Effector memory CD8-positive, alpha-beta T cell (primary cell): ENCODE measurements at regions not wholly inside any gene's neighbourhood (a gene's known extent, or its start where the extent isn't known, plus 50 kb on each side); places are given as distances from the start of the nearest gene placed in this dataset.

Experiments used
- ATAC-seq: fragments of 150-1000 bp; cut with Tn5 transposase; replicated peaks from 2 replicates; pipeline ENCODE4 v1.10.0; 2021; ENCODE audit warnings: mild to moderate bottlenecking, moderate library complexity
- DNase-seq, 3 experiments: peaks; one replicate each; pipeline ENCODE4 v3.0.0; 2021
- H3K27ac Mint-ChIP-seq, 2 donors: one replicate each; pipeline ENCODE4 v1.8.0; 2022; ENCODE audit warnings: mild to moderate bottlenecking in 2 of 2, mixed read lengths in 2 of 2, moderate library complexity in 2 of 2
- H3K27me3 Mint-ChIP-seq, 2 donors: one replicate each; pipeline ENCODE4 v1.8.0; 2022; ENCODE audit warnings: mixed read lengths in 2 of 2
- H3K36me3 Mint-ChIP-seq: one replicate; pipeline ENCODE4 v1.8.0; 2022; ENCODE audit warnings: mild to moderate bottlenecking, moderate library complexity, mixed read lengths; ENCODE audit not compliant: insufficient read depth
- H3K4me1 Mint-ChIP-seq, 2 donors: one replicate each; pipeline ENCODE4 v1.8.0; 2022; ENCODE audit warnings: low read depth in 2 of 2, mixed read lengths in 2 of 2
- H3K4me3 Mint-ChIP-seq, 2 donors: one replicate each; pipeline ENCODE4 v1.8.0; 2022; ENCODE audit warnings: mild to moderate bottlenecking in 2 of 2, mixed read lengths in 2 of 2, moderate library complexity in 2 of 2
- H3K9me3 Mint-ChIP-seq, 2 donors: one replicate each; pipeline ENCODE4 v1.8.0; 2022; ENCODE audit warnings: mixed read lengths in 2 of 2

GRCh38 chr15:77808075-77808474, 175.4 kb upstream of the LINGO1 start:
- peaks cover 2% of the 10 kb centered on the region for H3K36me3 Mint-ChIP-seq
- no peak overlapping the region for H3K4me3 Mint-ChIP-seq
- H3K9me3 Mint-ChIP-seq: no peaks in the 10 kb centered on the region
- DNase-seq (no peak), ATAC-seq (no peak)
- peaks cover 3 to 45% of the 10 kb centered on the region in 2 donors for H3K27me3 Mint-ChIP-seq
- H3K4me1 Mint-ChIP-seq: no peaks in the 10 kb centered on the region
- no peak overlapping the region for H3K27ac Mint-ChIP-seq

- Mint-ChIP-seq H3K36me3 (peaks cover 2% of the 10 kb centered on the region), H3K27ac (no peak overlapping the region), H3K9me3 (no peaks in the 10 kb centered on the region), H3K27me3 (peaks cover 0 to 45% of the 10 kb centered on the region in 2 donors), H3K4me1 (no peaks in the 10 kb centered on the region), H3K4me3 (no peak overlapping the region)
- no peak for ATAC-seq
- DNase-seq: no peak
Measured at GRCh38 chr15:77807611-77808010, 174.9 kb upstream of the LINGO1 start.

GRCh38 chr15:77807115-77807514, 174.4 kb upstream of the LINGO1 start:
- H3K9me3 Mint-ChIP-seq: no peaks in the 10 kb centered on the region
- ATAC-seq (no peak), DNase-seq (no peak)
- H3K27ac Mint-ChIP-seq: no peak overlapping the region
- no peaks in the 10 kb centered on the region for H3K4me1 Mint-ChIP-seq
- peaks cover 2% of the 10 kb centered on the region for H3K36me3 Mint-ChIP-seq
- peaks cover 0 to 45% of the 10 kb centered on the region in 2 donors for H3K27me3 Mint-ChIP-seq
- no peak overlapping the region for H3K4me3 Mint-ChIP-seq

GRCh38 chr15:77804210-77804609, 171.5 kb upstream of the LINGO1 start:
- no peaks in the 10 kb centered on the region for H3K4me1 Mint-ChIP-seq
- peaks cover 0 to 37% of the 10 kb centered on the region in 2 donors for H3K27me3 Mint-ChIP-seq
- H3K36me3 Mint-ChIP-seq: peaks cover 2% of the 10 kb centered on the region
- no peak overlapping the region for H3K27ac Mint-ChIP-seq
- DNase-seq (no peak), ATAC-seq (no peak)
- no peaks in the 10 kb centered on the region for H3K9me3 Mint-ChIP-seq
- no peak overlapping the region for H3K4me3 Mint-ChIP-seq

GRCh38 chr15:77803487-77803886, 170.8 kb upstream of the LINGO1 start:
- H3K27ac Mint-ChIP-seq: no peak overlapping the region
- H3K27me3 Mint-ChIP-seq: peaks cover 0 to 39% of the 10 kb centered on the region in 2 donors
- ATAC-seq (no peak), DNase-seq (no peak)
- H3K9me3 Mint-ChIP-seq: no peaks in the 10 kb centered on the region
- peaks cover 2% of the 10 kb centered on the region for H3K36me3 Mint-ChIP-seq
- H3K4me1 Mint-ChIP-seq: no peaks in the 10 kb centered on the region
- H3K4me3 Mint-ChIP-seq: no peak overlapping the region

GRCh38 chr15:77800305-77800704, 167.6 kb upstream of the LINGO1 start:
- peaks cover 15 to 45% of the 10 kb centered on the region in 2 donors for H3K27me3 Mint-ChIP-seq

GRCh38 chr15:77798847-77799246, 166.1 kb upstream of the LINGO1 start:
- Mint-ChIP-seq H3K27ac (no peak overlapping the region), H3K9me3 (no peaks in the 10 kb centered on the region), H3K36me3 (no peaks in the 10 kb centered on the region), H3K27me3 (peaks cover 18 to 51% of the 10 kb centered on the region in 2 donors), H3K4me1 (peaks cover 0 to 6% of the 10 kb centered on the region in 2 donors), H3K4me3 (no peak overlapping the region)
- no peak for DNase-seq
- ATAC-seq: no peak

More at GRCh38 chr15:77800305-77800704, 167.6 kb upstream of the LINGO1 start:
- Mint-ChIP-seq H3K4me1 (peaks cover 0 to 6% of the 10 kb centered on the region in 2 donors), H3K9me3 (no peaks in the 10 kb centered on the region), H3K4me3 (no peak overlapping the region), H3K27ac (no peak overlapping the region), H3K36me3 (peaks cover under 1% of the 10 kb centered on the region)
- DNase-seq (no peak), ATAC-seq (no peak)

GRCh38 chr15:77798151-77798835, 165.6 kb upstream of the LINGO1 start:
- ATAC-seq (no peak), DNase-seq (no peak)
- no peak overlapping the region for H3K27ac Mint-ChIP-seq
- H3K4me1 Mint-ChIP-seq: peaks cover 0 to 6% of the 10 kb centered on the region in 2 donors
- no peaks in the 10 kb centered on the region for H3K36me3 Mint-ChIP-seq
- H3K9me3 Mint-ChIP-seq: no peaks in the 10 kb centered on the region
- H3K27me3 Mint-ChIP-seq: peaks cover 23 to 54% of the 10 kb centered on the region in 2 donors
- H3K4me3 Mint-ChIP-seq: no peak overlapping the region

GRCh38 chr15:77797270-77797669, 164.6 kb upstream of the LINGO1 start:
- Mint-ChIP-seq H3K27ac (peak overlapping the region in 1 of 2 donors; percentile 78), H3K4me1 (peaks cover 0 to 6% of the 10 kb centered on the region in 2 donors), H3K4me3 (no peak overlapping the region), H3K9me3 (no peaks in the 10 kb centered on the region), H3K36me3 (no peaks in the 10 kb centered on the region), H3K27me3 (peaks cover 25 to 54% of the 10 kb centered on the region in 2 donors)
- no peak for ATAC-seq
- DNase-seq: no peak

GRCh38 chr15:77796046-77796729, 163.5 kb upstream of the LINGO1 start:
- Mint-ChIP-seq H3K27ac (no peak overlapping the region), H3K27me3 (peaks cover 25 to 57% of the 10 kb centered on the region in 2 donors), H3K4me3 (no peak overlapping the region), H3K4me1 (peaks cover 0 to 6% of the 10 kb centered on the region in 2 donors), H3K36me3 (no peaks in the 10 kb centered on the region), H3K9me3 (no peaks in the 10 kb centered on the region)
- DNase-seq (no peak), ATAC-seq (no peak)

GRCh38 chr15:77795446-77795845, 162.7 kb upstream of the LINGO1 start:
- ATAC-seq (no peak), DNase-seq (no peak)
- Mint-ChIP-seq H3K4me3 (no peak overlapping the region), H3K9me3 (no peaks in the 10 kb centered on the region), H3K4me1 (peaks cover 0 to 6% of the 10 kb centered on the region in 2 donors), H3K27ac (no peak overlapping the region), H3K36me3 (no peaks in the 10 kb centered on the region), H3K27me3 (peaks cover 25 to 59% of the 10 kb centered on the region in 2 donors)

- no peak overlapping the region for H3K4me3 Mint-ChIP-seq
- H3K9me3 Mint-ChIP-seq: no peaks in the 10 kb centered on the region
- peaks cover 32 to 72% of the 10 kb centered on the region in 2 donors for H3K27me3 Mint-ChIP-seq
- peaks cover 0 to 2% of the 10 kb centered on the region in 2 donors for H3K4me1 Mint-ChIP-seq
- DNase-seq (no peak), ATAC-seq (no peak)
- H3K36me3 Mint-ChIP-seq: no peaks in the 10 kb centered on the region
- H3K27ac Mint-ChIP-seq: no peak overlapping the region
Measured at GRCh38 chr15:77791941-77792340, 159.2 kb upstream of the LINGO1 start.

- H3K4me1 Mint-ChIP-seq: no peaks in the 10 kb centered on the region
- no peaks in the 10 kb centered on the region for H3K36me3 Mint-ChIP-seq
- no peak for ATAC-seq
- H3K27me3 Mint-ChIP-seq: peaks cover 25 to 71% of the 10 kb centered on the region in 2 donors
- H3K4me3 Mint-ChIP-seq: no peak overlapping the region
- DNase-seq: no peak
- H3K27ac Mint-ChIP-seq: no peak overlapping the region
- H3K9me3 Mint-ChIP-seq: no peaks in the 10 kb centered on the region
Measured at GRCh38 chr15:77790481-77790880, 157.8 kb upstream of the LINGO1 start.

GRCh38 chr15:77786956-77787355, 154.2 kb upstream of the LINGO1 start:
- Mint-ChIP-seq H3K4me1 (no peaks in the 10 kb centered on the region), H3K4me3 (no peak overlapping the region), H3K27me3 (peaks cover 17 to 74% of the 10 kb centered on the region in 2 donors), H3K36me3 (no peaks in the 10 kb centered on the region), H3K27ac (no peak overlapping the region), H3K9me3 (no peaks in the 10 kb centered on the region)
- ATAC-seq: no peak
- no peak for DNase-seq
